Upper lobe of left lung (tissue), 4 donors: ENCODE measurements at regions not wholly inside any gene's neighbourhood (a gene's known extent, or its start where the extent isn't known, plus 50 kb on each side); places are given as distances from the start of the nearest gene placed in this dataset.

Source experiments
- POLR2A ChIP-seq, 4 donors: fragments of 450-650 bp; IDR thresholded peaks; one replicate each; pipeline ENCODE4 v1.5.1; 2016 to 2017; ENCODE audit warnings: antibody characterized with exemption in 4 of 4, mild to moderate bottlenecking in 2 of 4
- POLR2AphosphoS5 ChIP-seq, 2 donors: sonication (generic); formaldehyde crosslinking; IDR thresholded peaks; one replicate each; pipeline ENCODE4 v1.5.1; 2017; ENCODE audit warnings: antibody characterized with exemption in 2 of 2
- TF ChIP-seq, protein P1 (sequence below), 6 experiments: fragments of 450-650 bp in 4 of 6; fragments of 200-600 bp in 2 of 6; sonication (generic) in 2 of 6; IDR thresholded peaks; one replicate each; pipeline ENCODE4 v1.5.1; 2016 to 2019; ENCODE audit warnings: antibody characterized with exemption in 6 of 6

DNA sequence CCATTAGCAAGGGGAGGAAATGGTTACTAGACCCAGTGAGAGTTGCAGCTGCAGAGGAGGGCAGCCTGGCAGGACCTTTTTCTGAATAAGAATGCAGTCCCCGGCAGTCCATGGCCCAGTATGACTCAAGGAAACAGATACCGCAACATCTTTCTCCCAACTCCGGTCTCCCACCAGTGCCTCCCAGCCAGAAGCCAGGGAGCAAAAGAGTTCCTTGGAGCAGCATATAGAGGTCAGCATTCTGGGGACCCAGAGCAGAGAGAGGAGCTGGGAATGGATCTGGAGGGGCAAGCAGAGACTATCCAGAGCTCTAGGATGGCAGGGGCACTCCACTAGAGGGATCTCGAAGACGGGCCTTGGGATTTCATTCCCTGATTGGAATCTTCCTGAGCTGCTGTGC, 339.2 kb upstream of the AADAT start:
- TF ChIP-seq, protein P1, sequence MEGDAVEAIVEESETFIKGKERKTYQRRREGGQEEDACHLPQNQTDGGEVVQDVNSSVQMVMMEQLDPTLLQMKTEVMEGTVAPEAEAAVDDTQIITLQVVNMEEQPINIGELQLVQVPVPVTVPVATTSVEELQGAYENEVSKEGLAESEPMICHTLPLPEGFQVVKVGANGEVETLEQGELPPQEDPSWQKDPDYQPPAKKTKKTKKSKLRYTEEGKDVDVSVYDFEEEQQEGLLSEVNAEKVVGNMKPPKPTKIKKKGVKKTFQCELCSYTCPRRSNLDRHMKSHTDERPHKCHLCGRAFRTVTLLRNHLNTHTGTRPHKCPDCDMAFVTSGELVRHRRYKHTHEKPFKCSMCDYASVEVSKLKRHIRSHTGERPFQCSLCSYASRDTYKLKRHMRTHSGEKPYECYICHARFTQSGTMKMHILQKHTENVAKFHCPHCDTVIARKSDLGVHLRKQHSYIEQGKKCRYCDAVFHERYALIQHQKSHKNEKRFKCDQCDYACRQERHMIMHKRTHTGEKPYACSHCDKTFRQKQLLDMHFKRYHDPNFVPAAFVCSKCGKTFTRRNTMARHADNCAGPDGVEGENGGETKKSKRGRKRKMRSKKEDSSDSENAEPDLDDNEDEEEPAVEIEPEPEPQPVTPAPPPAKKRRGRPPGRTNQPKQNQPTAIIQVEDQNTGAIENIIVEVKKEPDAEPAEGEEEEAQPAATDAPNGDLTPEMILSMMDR (IDR thresholded peaks at IDR 0.05) = no peak
- TF ChIP-seq POLR2A (IDR thresholded peaks at IDR 0.05) (no peak), POLR2AphosphoS5 (IDR thresholded peaks at IDR 0.05) (no peak)
